ENCODE measurements at regions not wholly inside any gene's neighbourhood (a gene's known extent, or its start where the extent isn't known, plus 50 kb on each side); places are given as distances from the start of the nearest gene placed in this dataset.

- 80% methylated on average over 4 of the region's 4 CpGs for WGBS
- Histone ChIP-seq H3K4me3 (ENCODE audit: low read depth in 1 of 3, low read length in 3 of 3) (no peak overlapping the region), H3K27me3 (ENCODE audit: control insufficient read depth in 4 of 4, insufficient read depth in 4 of 4, low read length in 3 of 4) (peaks cover 0 to 3% (median 2%) of the 10 kb centered on the region in 4 donors), H3K4me1 (ENCODE audit: control insufficient read depth in 4 of 4, insufficient read depth in 4 of 4, low read length in 3 of 4) (no peaks in the 10 kb centered on the region), H3K9me3 (ENCODE audit: control insufficient read depth in 4 of 4, low read length in 3 of 4) (peaks cover 3 to 12% (median 7%) of the 10 kb centered on the region in 4 donors), H3K9ac (ENCODE audit: low read depth in 1 of 2, low read length in 2 of 2) (no peak overlapping the region), H3K27ac (ENCODE audit: low read depth in 1 of 2, low read length in 2 of 2) (no peak overlapping the region), H3K36me3 (ENCODE audit: control insufficient read depth in 4 of 4, insufficient read depth in 3 of 4, low read depth in 1 of 4, low read length in 3 of 4) (no peaks in the 10 kb centered on the region)
- TF ChIP-seq NR2F2 (IDR thresholded peaks at IDR 0.05) (no peak), RXRA (IDR thresholded peaks at IDR 0.05) (no peak), YY1 (IDR thresholded peaks at IDR 0.05) (no peak), RAD21 (IDR thresholded peaks at IDR 0.05) (no peak), FOXA2 (IDR thresholded peaks at IDR 0.05) (no peak), SP1 (IDR thresholded peaks at IDR 0.05) (no peak)
- no peak for DNase-seq (ENCODE audit: low spot score)
Observed at GRCh38 chr10:118516716-118517115, 78.7 kb downstream of the PRLHR start.

DNA sequence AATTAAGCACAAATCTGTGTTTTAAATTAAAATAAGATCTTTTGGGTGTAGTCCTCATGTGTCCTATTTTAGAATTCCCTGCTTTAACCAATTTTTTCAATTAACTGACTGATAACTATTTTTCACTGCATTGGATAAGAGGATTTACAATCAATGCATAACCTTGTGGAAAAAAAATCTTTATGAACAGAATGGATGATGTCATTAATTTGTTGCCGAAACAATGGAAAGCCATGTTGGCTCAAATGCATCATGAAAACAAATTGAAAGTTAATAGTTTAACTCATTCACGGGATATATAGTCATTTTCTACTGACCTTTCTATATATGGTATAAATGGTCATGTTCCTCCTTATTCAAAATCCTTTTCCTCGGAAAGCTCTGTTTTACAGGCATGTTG is 82.3 kb downstream of the PRLHR start:
- WGBS, result 80% methylated on average over 3 of the region's 3 CpGs
- no peak for TF ChIP-seq GABPA (IDR thresholded peaks at IDR 0.05 in 1 of 2, conservative IDR thresholded peaks at IDR 0.05 in 1 of 2)
- TF ChIP-seq, protein P1, sequence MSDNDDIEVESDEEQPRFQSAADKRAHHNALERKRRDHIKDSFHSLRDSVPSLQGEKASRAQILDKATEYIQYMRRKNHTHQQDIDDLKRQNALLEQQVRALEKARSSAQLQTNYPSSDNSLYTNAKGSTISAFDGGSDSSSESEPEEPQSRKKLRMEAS (IDR thresholded peaks at IDR 0.05), result no peak
- no peak for TF ChIP-seq FOXA2 (IDR thresholded peaks at IDR 0.05)
- no peak for TF ChIP-seq RXRA (IDR thresholded peaks at IDR 0.05)
- no peak for DNase-seq (ENCODE audit: low spot score)

GRCh38 chr10:118511711-118512110 is 83.7 kb downstream of the PRLHR start:
- WGBS, result 56% methylated on average over 2 of the region's 2 CpGs

More for the DNA sequence above, 82.3 kb downstream of the PRLHR start:
- H3K9ac ChIP-seq (ENCODE audit: low read depth in 1 of 2, low read length in 2 of 2), result no peak overlapping the region
- H3K4me3 ChIP-seq (ENCODE audit: low read depth in 1 of 3, low read length in 3 of 3), result no peak overlapping the region
- H3K27me3 ChIP-seq (ENCODE audit: control insufficient read depth in 4 of 4, insufficient read depth in 4 of 4, low read length in 3 of 4), result peaks cover 0 to 2% (median 0%) of the 10 kb centered on the region in 4 donors
- peaks cover 3 to 5% (median 5%) of the 10 kb centered on the region in 4 donors for H3K9me3 ChIP-seq (ENCODE audit: control insufficient read depth in 4 of 4, low read length in 3 of 4)
- no peaks in the 10 kb centered on the region for H3K4me1 ChIP-seq (ENCODE audit: control insufficient read depth in 4 of 4, insufficient read depth in 4 of 4, low read length in 3 of 4)
- no peak overlapping the region for H3K27ac ChIP-seq (ENCODE audit: low read depth in 1 of 2, low read length in 2 of 2)
- no peaks in the 10 kb centered on the region for H3K36me3 ChIP-seq (ENCODE audit: control insufficient read depth in 4 of 4, insufficient read depth in 3 of 4, low read depth in 1 of 4, low read length in 3 of 4)

More at GRCh38 chr10:118511711-118512110, 83.7 kb downstream of the PRLHR start:
- Histone ChIP-seq H3K36me3 (ENCODE audit: control insufficient read depth in 4 of 4, insufficient read depth in 3 of 4, low read depth in 1 of 4, low read length in 3 of 4) (no peaks in the 10 kb centered on the region), H3K27ac (ENCODE audit: low read depth in 1 of 2, low read length in 2 of 2) (no peak overlapping the region), H3K9ac (ENCODE audit: low read depth in 1 of 2, low read length in 2 of 2) (no peak overlapping the region), H3K9me3 (ENCODE audit: control insufficient read depth in 4 of 4, low read length in 3 of 4) (no peaks in the 10 kb centered on the region), H3K27me3 (ENCODE audit: control insufficient read depth in 4 of 4, insufficient read depth in 4 of 4, low read length in 3 of 4) (peaks cover 0 to 2% (median 0%) of the 10 kb centered on the region in 4 donors), H3K4me1 (ENCODE audit: control insufficient read depth in 4 of 4, insufficient read depth in 4 of 4, low read length in 3 of 4) (no peaks in the 10 kb centered on the region), H3K4me3 (ENCODE audit: low read depth in 1 of 3, low read length in 3 of 3) (no peak overlapping the region)
- TF ChIP-seq HNF4G (IDR thresholded peaks at IDR 0.05) (no peak), FOXA2 (IDR thresholded peaks at IDR 0.05) (no peak), EGR1 (IDR thresholded peaks at IDR 0.05; ENCODE audit: low read depth in 2 of 2) (no peak), YY1 (IDR thresholded peaks at IDR 0.05) (no peak), TAF1 (conservative IDR thresholded peaks at IDR 0.05) (no peak), RXRA (IDR thresholded peaks at IDR 0.05) (no peak), ATF3 (IDR thresholded peaks at IDR 0.05) (no peak), RAD21 (IDR thresholded peaks at IDR 0.05) (no peak), NR2F2 (IDR thresholded peaks at IDR 0.05) (no peak), ZBTB33 (IDR thresholded peaks at IDR 0.05) (no peak), GABPA (IDR thresholded peaks at IDR 0.05 in 1 of 2, conservative IDR thresholded peaks at IDR 0.05 in 1 of 2) (no peak), HNF4A (conservative IDR thresholded peaks at IDR 0.05) (no peak)
- TF ChIP-seq, protein P1 (IDR thresholded peaks at IDR 0.05), result no peak
- no peak for DNase-seq (ENCODE audit: low spot score)
